Thoracic aorta (tissue), 2 donors: ENCODE measurements at regions not wholly inside any gene's neighbourhood (a gene's known extent, or its start where the extent isn't known, plus 50 kb on each side); places are given as distances from the start of the nearest gene placed in this dataset.

Experiments used
- ATAC-seq: fragments of 150-250 bp; one replicate; pipeline ENCODE4 v1.8.0; 2017; ENCODE audit warnings: low read depth; ENCODE audit not compliant: insufficient number of reproducible peaks, low FRiP score
- DNase-seq: peaks from one replicate; pipeline ENCODE4 v3.0.0-alpha.2; 2020; ENCODE audit warnings: low spot score
- H3K27ac ChIP-seq, 2 donors: fragments of 200-600 bp; sonication (generic); 1 replicate in 1 of 2; 2 replicates in 1 of 2; pipeline ENCODE4 v1.5.1; 2016; ENCODE audit warnings: mild to moderate bottlenecking in 2 of 2, moderate library complexity in 2 of 2
- H3K27me3 ChIP-seq: fragments of 200-600 bp; sonication (generic); replicated peaks from 2 replicates; pipeline ENCODE4 v1.6.0; 2016; ENCODE audit warnings: mild to moderate bottlenecking; ENCODE audit not compliant: insufficient read depth
- H3K36me3 ChIP-seq: fragments of 200-600 bp; sonication (generic); one replicate; pipeline ENCODE4 v1.5.1; 2016
- H3K4me1 ChIP-seq, 2 donors: fragments of 200-600 bp; sonication (generic); 1 replicate in 1 of 2; 2 replicates in 1 of 2; pipeline versions ENCODE4 v1.5.1 to v1.6.0; 2016; ENCODE audit warnings: low read depth in 2 of 2, mild to moderate bottlenecking in 1 of 2; ENCODE audit not compliant: control insufficient read depth in 1 of 2
- H3K4me3 ChIP-seq: fragments of 200-600 bp; sonication (generic); 2 replicates; pipeline ENCODE4 v1.5.1; 2016; ENCODE audit warnings: mild to moderate bottlenecking
- H3K9me3 ChIP-seq: fragments of 200-600 bp; sonication (generic); 2 replicates; pipeline ENCODE4 v1.5.1; 2016
- TF ChIP-seq, protein P1 (sequence below): fragments of 200-600 bp; sonication (generic); IDR thresholded peaks from one replicate; pipeline ENCODE4 v1.5.1; 2019; ENCODE audit warnings: antibody characterized with exemption

DNA sequence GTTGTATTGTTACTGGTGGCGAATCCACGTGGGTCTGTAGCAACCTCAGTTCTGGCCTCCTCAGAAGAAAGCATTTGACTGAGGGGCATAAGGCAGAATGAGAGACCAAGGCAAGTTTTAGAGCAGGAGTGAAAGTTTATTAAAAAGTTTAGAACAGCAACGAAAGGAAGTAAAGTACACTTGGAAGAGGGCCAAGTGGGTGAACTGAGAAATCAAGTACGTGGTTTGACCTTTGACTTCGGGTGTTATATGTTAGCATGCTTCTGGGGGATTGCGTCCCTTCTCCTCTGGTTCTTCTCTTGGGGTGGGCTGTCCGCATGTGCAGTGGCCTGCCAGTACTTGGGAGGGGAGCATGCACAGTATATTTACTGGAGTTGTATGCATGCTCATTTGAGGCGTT is 232.7 kb upstream of the GATB start:
- no peak overlapping the region for H3K4me3 ChIP-seq
- no peaks in the 10 kb centered on the region for H3K9me3 ChIP-seq
- H3K27me3 ChIP-seq = no peaks in the 10 kb centered on the region
- TF ChIP-seq, protein P1, sequence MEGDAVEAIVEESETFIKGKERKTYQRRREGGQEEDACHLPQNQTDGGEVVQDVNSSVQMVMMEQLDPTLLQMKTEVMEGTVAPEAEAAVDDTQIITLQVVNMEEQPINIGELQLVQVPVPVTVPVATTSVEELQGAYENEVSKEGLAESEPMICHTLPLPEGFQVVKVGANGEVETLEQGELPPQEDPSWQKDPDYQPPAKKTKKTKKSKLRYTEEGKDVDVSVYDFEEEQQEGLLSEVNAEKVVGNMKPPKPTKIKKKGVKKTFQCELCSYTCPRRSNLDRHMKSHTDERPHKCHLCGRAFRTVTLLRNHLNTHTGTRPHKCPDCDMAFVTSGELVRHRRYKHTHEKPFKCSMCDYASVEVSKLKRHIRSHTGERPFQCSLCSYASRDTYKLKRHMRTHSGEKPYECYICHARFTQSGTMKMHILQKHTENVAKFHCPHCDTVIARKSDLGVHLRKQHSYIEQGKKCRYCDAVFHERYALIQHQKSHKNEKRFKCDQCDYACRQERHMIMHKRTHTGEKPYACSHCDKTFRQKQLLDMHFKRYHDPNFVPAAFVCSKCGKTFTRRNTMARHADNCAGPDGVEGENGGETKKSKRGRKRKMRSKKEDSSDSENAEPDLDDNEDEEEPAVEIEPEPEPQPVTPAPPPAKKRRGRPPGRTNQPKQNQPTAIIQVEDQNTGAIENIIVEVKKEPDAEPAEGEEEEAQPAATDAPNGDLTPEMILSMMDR = no peak
- ATAC-seq = no peak
- no peak for DNase-seq
- H3K36me3 ChIP-seq = no peaks in the 10 kb centered on the region
- H3K4me1 ChIP-seq = peaks cover 0 to 33% of the 10 kb centered on the region in 2 donors
- no peak overlapping the region for H3K27ac ChIP-seq

- ATAC-seq (no peak), DNase-seq (no peak)
- Histone ChIP-seq H3K27me3 (no peaks in the 10 kb centered on the region), H3K4me3 (no peak overlapping the region), H3K4me1 (peaks cover 0 to 28% of the 10 kb centered on the region in 2 donors), H3K9me3 (no peaks in the 10 kb centered on the region), H3K36me3 (no peaks in the 10 kb centered on the region), H3K27ac (peak overlapping the region; percentile 62 to 68)
- TF ChIP-seq, protein P1 = no peak
Measured at GRCh38 chr4:151992332-151993154, 231.7 kb upstream of the GATB start.

- Histone ChIP-seq H3K9me3 (no peaks in the 10 kb centered on the region), H3K4me3 (no peak overlapping the region), H3K27ac (peak overlapping the region; percentile 62 to 68), H3K36me3 (no peaks in the 10 kb centered on the region), H3K27me3 (no peaks in the 10 kb centered on the region), H3K4me1 (peaks cover 0 to 28% of the 10 kb centered on the region in 2 donors)
- no peak for DNase-seq
- ATAC-seq = no peak
- TF ChIP-seq, protein P1 = no peak
Measured at GRCh38 chr4:151991884-151992167, 231.0 kb upstream of the GATB start.

- Histone ChIP-seq H3K4me3 (no peak overlapping the region), H3K27me3 (no peaks in the 10 kb centered on the region), H3K27ac (peak overlapping the region; percentile 62 to 68), H3K36me3 (no peaks in the 10 kb centered on the region), H3K4me1 (peaks cover 0 to 28% of the 10 kb centered on the region in 2 donors), H3K9me3 (no peaks in the 10 kb centered on the region)
- DNase-seq = no peak
- TF ChIP-seq, protein P1 = no peak
- ATAC-seq = no peak
Measured at GRCh38 chr4:151991001-151991883, 230.4 kb upstream of the GATB start.

- Histone ChIP-seq H3K4me3 (no peak overlapping the region), H3K36me3 (no peaks in the 10 kb centered on the region), H3K27ac (peak overlapping the region; percentile 62 to 68), H3K9me3 (no peaks in the 10 kb centered on the region), H3K27me3 (no peaks in the 10 kb centered on the region), H3K4me1 (peaks cover 0 to 28% of the 10 kb centered on the region in 2 donors)
- ATAC-seq (no peak), DNase-seq (no peak)
- TF ChIP-seq, protein P1 = no peak
Measured at GRCh38 chr4:151990201-151990600, 229.4 kb upstream of the GATB start.
